HL-60 (cell line): ENCODE measurements at regions not wholly inside any gene's neighbourhood (a gene's known extent, or its start where the extent isn't known, plus 50 kb on each side); places are given as distances from the start of the nearest gene placed in this dataset.

Experiments used
- CTCF ChIP-seq: IDR thresholded peaks from one replicate; pipeline ENCODE4 v1.5.1; 2011; ENCODE audit warnings: low read length, control low read depth, inconsistent platforms; ENCODE audit not compliant: insufficient read depth
- GABPA ChIP-seq: IDR thresholded peaks from 2 replicates; pipeline ENCODE4 v1.6.1; 2012; ENCODE audit warnings: low read depth
- POLR2AphosphoS5 ChIP-seq: IDR thresholded peaks from 2 replicates; pipeline ENCODE4 v1.6.1; 2012; ENCODE audit warnings: low read depth
- REST ChIP-seq: IDR thresholded peaks from 2 replicates; pipeline ENCODE4 v1.6.1; 2012; ENCODE audit warnings: low read depth; ENCODE audit not compliant: insufficient replicate concordance
- SPI1 ChIP-seq: IDR thresholded peaks from 2 replicates; pipeline ENCODE4 v1.6.1; 2012; ENCODE audit warnings: low read depth, mild to moderate bottlenecking, borderline replicate concordance

GRCh38 chr20:55616367-55616766 lies 389.0 kb downstream of the CBLN4 start:
- TF ChIP-seq REST = no peak
- no peak for TF ChIP-seq CTCF
- no peak for TF ChIP-seq GABPA
- no peak for TF ChIP-seq POLR2AphosphoS5
- TF ChIP-seq SPI1 = no peak
